Panc1 (cell line): ENCODE measurements at regions not wholly inside any gene's neighbourhood (a gene's known extent, or its start where the extent isn't known, plus 50 kb on each side); places are given as distances from the start of the nearest gene placed in this dataset.

Source experiments
- ATAC-seq: fragments of 200-7000 bp; cut with Tn5 transposase; 2 replicates; pipeline ENCODE4 v1.9.1; 2020; ENCODE audit warnings: mild to moderate bottlenecking, moderate library complexity
- BruUV-seq: library from RNA; stranded (reverse); fragments of 400-500 nt; replicated peaks from 2 replicates; lab custom pipeline; 2021; lab: Mats Ljungman, UMichigan
- CTCF ChIA-PET: fragments of 300-600 bp; sonication (Branson Sonifier 250); formaldehyde crosslinking; loops from one replicate; lab custom pipeline; 2022; ENCODE audit warnings: antibody characterized with exemption; lab: Charles Lee
- POLR2A ChIA-PET: fragments of 300-600 bp; sonication (Branson Sonifier 250); formaldehyde crosslinking; loops from one replicate; lab custom pipeline; 2022; ENCODE audit warnings: antibody characterized with exemption; lab: Charles Lee
- DNase-seq: peaks from one replicate; pipeline ENCODE4 v3.0.0-alpha.2; 2010; ENCODE audit warnings: low read depth, low spot score
- H3K27ac ChIP-seq: 2 replicates; pipeline ENCODE4 v1.5.1; 2011; ENCODE audit warnings: mild to moderate bottlenecking, low read length, inconsistent platforms
- H3K27me3 ChIP-seq: fragments of 200-500 bp; sonication (Bioruptor generic); 2 replicates; pipeline ENCODE4 v1.6.0; 2014; ENCODE audit warnings: low read length, inconsistent platforms; ENCODE audit not compliant: control insufficient read depth, insufficient read depth
- H3K36me3 ChIP-seq: fragments of 200-500 bp; sonication (Bioruptor generic); 2 replicates; pipeline ENCODE4 v1.5.1; 2014; ENCODE audit warnings: inconsistent platforms, mild to moderate bottlenecking, low read length, moderate library complexity; ENCODE audit not compliant: control insufficient read depth, insufficient read depth
- H3K4me1 ChIP-seq: 2 replicates; pipeline ENCODE4 v1.5.1; 2011; ENCODE audit warnings: inconsistent platforms, mild to moderate bottlenecking, low read length, moderate library complexity; ENCODE audit not compliant: control insufficient read depth, insufficient read depth
- H3K4me3 ChIP-seq, 2 experiments: 2 replicates each; pipeline ENCODE4 v1.5.1; 2011 to 2012; ENCODE audit warnings: low read depth in 2 of 2, low read length in 2 of 2, mild to moderate bottlenecking in 2 of 2, inconsistent platforms in 1 of 2, moderate library complexity in 1 of 2
- H3K9me3 ChIP-seq: fragments of 200-500 bp; sonication (Bioruptor generic); 2 replicates; pipeline ENCODE4 v1.5.1; 2014; ENCODE audit warnings: low read depth, mild to moderate bottlenecking, inconsistent platforms, low read length, moderate library complexity; ENCODE audit not compliant: control insufficient read depth, insufficient read depth
- POLR2AphosphoS5 ChIP-seq: IDR thresholded peaks from 2 replicates; pipeline ENCODE4 v1.6.1; 2012; ENCODE audit warnings: mild to moderate bottlenecking, low read depth, low read length, moderate library complexity
- SIN3A ChIP-seq: IDR thresholded peaks from 2 replicates; pipeline ENCODE4 v1.6.1; 2012; ENCODE audit warnings: low read depth, mild to moderate bottlenecking, low read length, moderate library complexity, borderline replicate concordance; ENCODE audit not compliant: insufficient read depth
- TCF7L2 ChIP-seq: IDR thresholded peaks from 2 replicates; pipeline ENCODE4 v1.6.1; 2011; ENCODE audit warnings: mild to moderate bottlenecking, low read depth, low read length, inconsistent platforms
- in situ Hi-C: cut with HindIII; loops from 2 replicates; pipeline ENCODE4 v1.10.0; 2016; ENCODE audit warnings: low sequenced_read_pairs, low pct_unique_long_range_greater_than_20kb
- intact Hi-C: fragments of 100-400 bp; cut with micrococcal nuclease; formaldehyde crosslinking; loops from one replicate; pipeline ENCODE4 v1.10.0; 2022; ENCODE audit not compliant: unreplicated experiment
- TF ChIP-seq, protein P1 (sequence below): fragments of 450-650 bp; IDR thresholded peaks from 2 replicates; pipeline ENCODE4 v1.5.1; 2017; ENCODE audit warnings: mild to moderate bottlenecking
- TF ChIP-seq, protein P2 (sequence below), 2 experiments: IDR thresholded peaks; 2 replicates each; pipeline ENCODE4 v1.6.1; 2011 to 2012; ENCODE audit warnings: low read depth in 2 of 2, control low read depth in 1 of 2, low read length in 1 of 2, mild to moderate bottlenecking in 1 of 2, moderate library complexity in 1 of 2; ENCODE audit not compliant: insufficient read depth in 1 of 2

- TF ChIP-seq SIN3A (no peak), POLR2AphosphoS5 (no peak), TCF7L2 (no peak)
- TF ChIP-seq, protein P1, sequence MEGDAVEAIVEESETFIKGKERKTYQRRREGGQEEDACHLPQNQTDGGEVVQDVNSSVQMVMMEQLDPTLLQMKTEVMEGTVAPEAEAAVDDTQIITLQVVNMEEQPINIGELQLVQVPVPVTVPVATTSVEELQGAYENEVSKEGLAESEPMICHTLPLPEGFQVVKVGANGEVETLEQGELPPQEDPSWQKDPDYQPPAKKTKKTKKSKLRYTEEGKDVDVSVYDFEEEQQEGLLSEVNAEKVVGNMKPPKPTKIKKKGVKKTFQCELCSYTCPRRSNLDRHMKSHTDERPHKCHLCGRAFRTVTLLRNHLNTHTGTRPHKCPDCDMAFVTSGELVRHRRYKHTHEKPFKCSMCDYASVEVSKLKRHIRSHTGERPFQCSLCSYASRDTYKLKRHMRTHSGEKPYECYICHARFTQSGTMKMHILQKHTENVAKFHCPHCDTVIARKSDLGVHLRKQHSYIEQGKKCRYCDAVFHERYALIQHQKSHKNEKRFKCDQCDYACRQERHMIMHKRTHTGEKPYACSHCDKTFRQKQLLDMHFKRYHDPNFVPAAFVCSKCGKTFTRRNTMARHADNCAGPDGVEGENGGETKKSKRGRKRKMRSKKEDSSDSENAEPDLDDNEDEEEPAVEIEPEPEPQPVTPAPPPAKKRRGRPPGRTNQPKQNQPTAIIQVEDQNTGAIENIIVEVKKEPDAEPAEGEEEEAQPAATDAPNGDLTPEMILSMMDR, result no peak
- TF ChIP-seq, protein P2, sequence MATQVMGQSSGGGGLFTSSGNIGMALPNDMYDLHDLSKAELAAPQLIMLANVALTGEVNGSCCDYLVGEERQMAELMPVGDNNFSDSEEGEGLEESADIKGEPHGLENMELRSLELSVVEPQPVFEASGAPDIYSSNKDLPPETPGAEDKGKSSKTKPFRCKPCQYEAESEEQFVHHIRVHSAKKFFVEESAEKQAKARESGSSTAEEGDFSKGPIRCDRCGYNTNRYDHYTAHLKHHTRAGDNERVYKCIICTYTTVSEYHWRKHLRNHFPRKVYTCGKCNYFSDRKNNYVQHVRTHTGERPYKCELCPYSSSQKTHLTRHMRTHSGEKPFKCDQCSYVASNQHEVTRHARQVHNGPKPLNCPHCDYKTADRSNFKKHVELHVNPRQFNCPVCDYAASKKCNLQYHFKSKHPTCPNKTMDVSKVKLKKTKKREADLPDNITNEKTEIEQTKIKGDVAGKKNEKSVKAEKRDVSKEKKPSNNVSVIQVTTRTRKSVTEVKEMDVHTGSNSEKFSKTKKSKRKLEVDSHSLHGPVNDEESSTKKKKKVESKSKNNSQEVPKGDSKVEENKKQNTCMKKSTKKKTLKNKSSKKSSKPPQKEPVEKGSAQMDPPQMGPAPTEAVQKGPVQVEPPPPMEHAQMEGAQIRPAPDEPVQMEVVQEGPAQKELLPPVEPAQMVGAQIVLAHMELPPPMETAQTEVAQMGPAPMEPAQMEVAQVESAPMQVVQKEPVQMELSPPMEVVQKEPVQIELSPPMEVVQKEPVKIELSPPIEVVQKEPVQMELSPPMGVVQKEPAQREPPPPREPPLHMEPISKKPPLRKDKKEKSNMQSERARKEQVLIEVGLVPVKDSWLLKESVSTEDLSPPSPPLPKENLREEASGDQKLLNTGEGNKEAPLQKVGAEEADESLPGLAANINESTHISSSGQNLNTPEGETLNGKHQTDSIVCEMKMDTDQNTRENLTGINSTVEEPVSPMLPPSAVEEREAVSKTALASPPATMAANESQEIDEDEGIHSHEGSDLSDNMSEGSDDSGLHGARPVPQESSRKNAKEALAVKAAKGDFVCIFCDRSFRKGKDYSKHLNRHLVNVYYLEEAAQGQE (IDR thresholded peaks at IDR 0.05; ENCODE audit: insufficient read depth in 1 of 2, low read depth in 2 of 2, low read length in 1 of 2), result no peak
- in situ Hi-C loops, result no loop called here
- H3K9me3 ChIP-seq, result no peaks in the 10 kb centered on the region
- ChIA-PET CTCF (no interaction called here), POLR2A (no interaction called here)
- no peak overlapping the region for H3K4me3 ChIP-seq
- DNase-seq, result no peak
- no peak overlapping the region for H3K27ac ChIP-seq
- no peak for ATAC-seq
- BruUV-seq, result no TSS peak
- no peaks in the 10 kb centered on the region for H3K36me3 ChIP-seq
- H3K27me3 ChIP-seq, result no peaks in the 10 kb centered on the region
- H3K4me1 ChIP-seq, result no peaks in the 10 kb centered on the region
- intact Hi-C loops, result no loop called here
Observed at GRCh38 chr4:161197474-161197873, 966.3 kb downstream of the FSTL5 start.

- Histone ChIP-seq H3K4me1 (no peaks in the 10 kb centered on the region), H3K27me3 (no peaks in the 10 kb centered on the region), H3K36me3 (no peaks in the 10 kb centered on the region), H3K9me3 (no peaks in the 10 kb centered on the region), H3K27ac (no peak overlapping the region), H3K4me3 (no peak overlapping the region)
- CTCF ChIA-PET, result no interaction called here
- intact Hi-C loops (no loop called here), in situ Hi-C loops (no loop called here)
- DNase-seq (no peak), ATAC-seq (no peak)
- BruUV-seq, result no TSS peak
- TF ChIP-seq POLR2AphosphoS5 (no peak), TCF7L2 (no peak), SIN3A (no peak)
- TF ChIP-seq, protein P2 (IDR thresholded peaks at IDR 0.05; ENCODE audit: insufficient read depth in 1 of 2, low read depth in 2 of 2, low read length in 1 of 2), result no peak
- TF ChIP-seq, protein P1, result no peak
- POLR2A ChIA-PET, result no interaction called here
Observed at GRCh38 chr4:161189286-161190134, 974.3 kb downstream of the FSTL5 start.
